ENCODE measurements at regions not wholly inside any gene's neighbourhood (a gene's known extent, or its start where the extent isn't known, plus 50 kb on each side); places are given as distances from the start of the nearest gene placed in this dataset.

DNA sequence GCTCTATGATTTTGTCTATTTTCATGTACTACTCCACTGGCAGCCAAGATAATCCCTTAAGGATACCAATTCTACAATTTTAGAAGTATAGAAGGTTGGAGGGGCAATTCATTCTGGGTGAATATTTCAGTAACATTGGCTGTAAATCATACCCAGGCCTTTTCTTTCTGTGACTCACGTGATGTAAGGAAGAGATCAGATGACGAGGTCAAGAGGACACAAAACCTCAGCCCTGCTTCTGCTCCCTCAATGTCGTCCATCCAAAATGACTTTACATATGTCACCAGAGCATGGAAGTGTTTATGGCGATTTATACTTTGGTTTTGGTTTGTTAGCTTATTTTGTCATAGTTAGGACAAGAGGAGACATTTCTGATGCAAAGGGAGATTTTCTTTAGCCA, 70.7 kb upstream of the SLC4A4 start:
- no peak for DNase-seq
- intact Hi-C loops (cut with DNase I): no loop called here

DNA sequence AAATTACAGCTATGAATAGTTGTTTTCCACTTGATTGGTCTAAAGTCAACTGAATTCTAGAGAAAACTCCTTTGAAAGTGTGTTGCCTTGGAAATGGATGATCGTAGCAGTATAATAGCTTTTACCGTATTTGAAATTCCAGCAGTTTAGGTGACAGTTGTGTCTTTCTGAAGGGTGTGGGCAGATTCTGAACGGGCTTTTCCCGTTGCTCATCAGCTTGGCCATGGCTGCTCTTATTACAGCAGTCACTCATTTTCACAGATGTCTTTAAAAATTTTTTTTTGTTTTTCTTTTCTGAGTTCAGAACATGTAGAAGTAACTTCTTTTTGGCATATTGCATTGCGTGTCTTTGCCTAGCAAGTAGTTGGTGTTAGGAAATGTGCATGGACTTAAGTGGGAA, 69.6 kb upstream of the SLC4A4 start:
- intact Hi-C loops (cut with DNase I): no loop called here
- peak in 1 of 10 donors; percentile 38 for DNase-seq

DNA sequence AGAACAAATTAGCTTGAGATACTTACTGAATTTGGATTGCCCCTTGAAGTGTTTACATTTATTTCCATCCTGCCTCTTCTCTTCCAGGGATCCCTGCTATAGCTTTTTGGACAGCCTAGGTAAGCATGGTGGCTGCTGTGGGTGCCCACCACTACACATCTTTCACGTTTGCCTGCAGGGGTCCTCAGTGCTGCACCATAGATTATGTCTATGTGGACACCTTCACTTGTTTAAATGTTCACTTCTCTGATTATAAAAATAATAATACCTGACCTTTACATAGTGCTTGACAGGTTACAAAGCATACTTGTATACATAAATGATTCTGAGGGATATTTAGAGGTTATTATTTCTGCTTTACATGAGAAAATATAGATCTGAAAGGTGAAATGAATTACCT, 67.9 kb upstream of the SLC4A4 start:
- intact Hi-C loops (cut with DNase I): no loop called here
- DNase-seq: peak in 1 of 10 donors; percentile 43

DNA sequence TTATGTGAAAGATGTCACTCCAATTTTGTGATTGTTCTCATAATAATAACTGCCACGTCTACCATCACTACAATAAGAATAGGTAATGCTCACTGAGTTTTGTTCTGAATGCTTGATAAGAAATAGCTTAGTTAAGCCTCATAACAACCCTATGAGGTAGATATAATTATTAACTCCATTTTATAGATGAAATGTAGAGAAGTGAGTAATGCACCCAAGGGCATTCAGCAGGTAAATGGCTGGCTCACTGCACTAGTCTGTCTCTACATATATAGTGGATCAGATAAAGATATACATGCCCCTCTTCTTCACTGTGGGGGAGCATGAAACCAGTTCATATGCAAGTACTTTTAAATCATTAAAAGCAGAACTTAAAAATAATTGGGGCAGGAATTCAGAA, 65.8 kb upstream of the SLC4A4 start:
- DNase-seq: no peak

DNA sequence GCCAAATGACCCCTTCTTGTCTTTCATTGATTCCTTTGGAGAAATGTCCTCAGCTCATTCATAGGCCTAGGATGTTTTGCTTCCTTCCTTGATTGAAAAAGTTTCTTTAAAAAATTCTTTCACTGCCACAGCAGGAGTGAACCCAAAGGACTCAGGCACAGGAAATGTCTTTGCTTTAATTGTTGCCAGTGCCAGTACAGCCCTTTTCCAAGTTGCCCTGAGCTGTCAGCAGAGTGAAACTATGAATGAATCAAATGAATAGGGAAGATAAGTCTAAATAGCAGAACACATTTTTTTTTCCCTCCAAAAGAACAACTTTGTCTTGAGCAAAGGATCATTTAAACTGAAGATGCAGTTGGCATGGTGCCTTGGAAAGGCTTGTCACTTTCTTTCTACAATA, 63.8 kb upstream of the SLC4A4 start:
- DNase-seq: peak in 1 of 10 donors; percentile 61
- intact Hi-C loops (cut with DNase I): no loop called here

More for the DNA sequence above, 65.8 kb upstream of the SLC4A4 start:
- intact Hi-C loops (cut with DNase I): no loop called here

DNA sequence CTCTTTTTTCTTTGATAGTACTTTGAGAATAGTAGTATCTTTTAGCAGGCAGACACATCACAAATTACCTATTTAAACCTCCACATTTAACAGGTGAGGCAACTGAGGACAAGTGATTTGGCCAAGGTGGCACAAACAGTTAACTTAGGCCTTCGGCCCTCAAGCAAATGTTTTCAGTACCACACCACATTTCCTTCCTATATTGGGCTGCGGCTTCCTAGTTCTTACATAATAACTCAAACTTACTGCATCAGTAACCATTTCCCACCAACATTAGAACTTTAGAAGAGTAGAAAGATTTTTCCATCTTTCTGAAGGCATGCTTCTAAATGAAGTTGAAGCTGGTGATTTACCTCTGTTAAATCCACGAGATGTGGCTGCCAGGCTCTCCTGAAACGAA, 63.2 kb upstream of the SLC4A4 start:
- intact Hi-C loops (cut with DNase I): no loop called here
- DNase-seq: no peak

DNA sequence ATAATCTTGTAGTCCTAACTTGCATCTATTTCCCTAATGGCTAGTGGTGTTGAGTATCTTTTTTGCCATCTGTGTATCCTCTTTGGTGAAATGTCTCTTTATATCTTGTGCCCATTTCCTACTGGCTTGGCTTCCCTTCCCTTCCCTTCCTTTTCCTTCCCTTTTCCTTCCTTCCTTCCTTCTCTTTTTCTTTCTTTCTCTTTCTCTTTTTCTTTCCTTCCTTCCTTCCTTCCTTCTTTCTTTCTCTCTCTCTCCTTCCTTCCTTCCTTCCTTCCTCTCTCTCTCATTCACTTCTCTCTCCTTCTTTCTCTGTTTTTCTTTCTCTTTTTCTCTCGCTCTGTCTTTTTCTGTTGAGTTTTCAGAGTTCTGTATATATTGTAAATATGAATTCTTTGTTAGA, 61.5 kb upstream of the SLC4A4 start:
- intact Hi-C loops (cut with DNase I): no loop called here
- DNase-seq: no peak

DNA sequence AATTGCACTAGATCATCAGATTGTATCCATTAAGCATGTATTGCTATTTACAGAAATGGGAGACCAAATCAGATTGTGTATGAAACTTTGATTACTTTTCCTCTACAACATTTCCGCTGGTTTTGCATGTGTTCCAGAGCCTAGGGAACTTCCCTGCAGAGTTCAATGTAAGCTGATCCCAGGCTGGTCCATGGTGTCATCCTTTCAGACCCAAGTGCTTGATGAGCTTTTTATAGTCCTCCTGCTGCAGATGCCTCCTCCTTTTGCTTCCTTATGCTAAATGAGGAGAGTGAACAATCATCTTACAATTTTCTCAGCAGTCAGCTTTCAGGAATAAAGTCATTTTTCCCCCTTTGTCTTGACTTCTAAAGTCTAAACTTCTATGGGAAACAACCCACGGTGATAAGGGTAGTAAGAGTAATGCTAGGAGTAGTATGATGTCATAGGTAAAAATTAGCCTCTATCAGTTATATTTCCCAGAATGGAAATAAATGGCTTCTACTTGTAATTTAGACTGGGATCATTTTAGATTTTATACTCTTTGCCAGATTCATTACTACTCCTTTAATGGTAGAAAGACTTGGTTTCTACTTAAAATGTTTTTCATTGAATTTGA, 55.1 kb upstream of the SLC4A4 start:
- DNase-seq: no peak
- intact Hi-C loops (cut with DNase I): no loop called here

DNA sequence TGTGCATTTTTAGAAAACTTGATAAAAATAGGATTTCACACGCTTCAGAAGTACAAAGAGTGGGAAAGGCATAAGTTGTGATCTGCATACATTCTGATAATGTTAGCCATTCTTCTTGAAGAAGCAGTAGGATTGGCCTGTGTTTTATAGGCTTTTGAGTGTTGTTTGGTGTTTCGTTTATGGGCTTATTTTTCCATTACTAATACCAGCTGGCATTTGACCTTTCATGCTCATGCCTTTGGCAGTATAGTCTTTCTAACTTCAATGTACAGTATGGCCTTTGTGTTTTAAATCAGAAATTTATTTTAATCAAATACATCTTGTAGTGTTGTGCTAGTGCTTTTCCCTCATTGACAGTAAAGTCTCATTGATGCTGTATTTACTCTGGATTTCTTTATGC, 51.5 kb upstream of the SLC4A4 start:
- intact Hi-C loops (cut with DNase I): no loop called here
- no peak for DNase-seq

DNA sequence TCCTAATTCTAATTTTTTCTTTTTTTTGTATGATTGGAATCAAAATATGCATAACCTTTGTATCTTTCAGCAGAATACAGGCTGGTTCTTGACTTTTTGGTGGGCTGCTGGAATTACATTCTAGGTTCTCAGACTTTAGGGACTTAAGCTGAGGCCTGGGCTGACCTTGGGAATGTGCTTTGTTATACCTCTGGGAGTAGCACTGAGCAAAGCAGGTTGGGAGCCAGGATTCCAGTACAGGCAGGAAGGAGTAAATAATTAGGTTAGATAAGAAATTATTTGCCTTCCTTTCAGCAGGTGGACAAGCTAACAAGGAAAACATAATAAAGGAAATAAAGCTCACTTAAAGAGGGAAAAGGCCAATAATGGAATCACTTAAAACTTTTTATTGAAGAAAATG, 49.9 kb upstream of the SLC4A4 start:
- intact Hi-C loops (cut with DNase I): no loop called here
- no peak for DNase-seq

All from posterior cingulate gyrus (tissue), 11 donors.